GM21447 (cell line): ENCODE measurements at regions not wholly inside any gene's neighbourhood (a gene's known extent, or its start where the extent isn't known, plus 50 kb on each side); places are given as distances from the start of the nearest gene placed in this dataset.

ENCODE experiments used
- ATAC-seq: cut with Tn5 transposase; IDR thresholded peaks from one replicate; pipeline ENCODE4 v1.9.1; 2021; ENCODE audit not compliant: unreplicated experiment

GRCh38 chr3:148604270-148605085 lies 93.2 kb upstream of the AGTR1 start:
- no peak for ATAC-seq

- ATAC-seq, result no peak
Measured at GRCh38 chr3:148605521-148605920, 92.2 kb upstream of the AGTR1 start.

- no peak for ATAC-seq
Measured at GRCh38 chr3:148606979-148607378, 90.7 kb upstream of the AGTR1 start.

GRCh38 chr3:148607491-148607890 lies 90.2 kb upstream of the AGTR1 start:
- no peak for ATAC-seq

- ATAC-seq, result no peak
Measured at GRCh38 chr3:148612278-148612677, 85.4 kb upstream of the AGTR1 start.

- ATAC-seq, result no peak
Measured at GRCh38 chr3:148615382-148615781, 82.3 kb upstream of the AGTR1 start.

- ATAC-seq, result no peak
Measured at GRCh38 chr3:148625095-148625736, 72.5 kb upstream of the AGTR1 start.

- no peak for ATAC-seq
Measured at GRCh38 chr3:148625991-148626390, 71.7 kb upstream of the AGTR1 start.

GRCh38 chr3:148629006-148629405 lies 68.7 kb upstream of the AGTR1 start:
- ATAC-seq, result no peak

- no peak for ATAC-seq
Measured at GRCh38 chr3:148631124-148631903, 66.4 kb upstream of the AGTR1 start.

- ATAC-seq, result no peak
Measured at GRCh38 chr3:148641722-148642121, 56.0 kb upstream of the AGTR1 start.

GRCh38 chr3:148642214-148642613 lies 55.5 kb upstream of the AGTR1 start:
- ATAC-seq, result no peak

GRCh38 chr3:148642616-148643015 lies 55.1 kb upstream of the AGTR1 start:
- ATAC-seq, result no peak

GRCh38 chr3:148643389-148643840 lies 54.3 kb upstream of the AGTR1 start:
- ATAC-seq, result no peak

- ATAC-seq, result no peak
Measured at GRCh38 chr3:148646126-148646665, 51.5 kb upstream of the AGTR1 start.
